Adrenal gland (tissue), 9 donors: ENCODE measurements at regions not wholly inside any gene's neighbourhood (a gene's known extent, or its start where the extent isn't known, plus 50 kb on each side); places are given as distances from the start of the nearest gene placed in this dataset.

Source experiments
- DNase-seq, 7 donors: peaks; one replicate each; pipeline ENCODE4 v3.0.0-alpha.2; 2019 to 2020
- H3K27ac ChIP-seq, 5 donors: fragments of 200-600 bp; sonication (generic) in 4 of 5; 1 replicate in 3 of 5; 2 replicates in 2 of 5; pipeline versions ENCODE4 v1.5.1 to v1.8.0; 2016 to 2020; ENCODE audit warnings: mild to moderate bottlenecking in 1 of 5
- H3K27me3 ChIP-seq: fragments of 200-600 bp; 2 replicates; pipeline ENCODE4 v1.8.0; 2021
- H3K36me3 ChIP-seq, 2 donors: fragments of 200-600 bp; replicated peaks in 1 of 2; 1 replicate in 1 of 2; 2 replicates in 1 of 2; pipeline versions ENCODE4 v1.5.1 to v1.8.0; 2018 to 2022
- H3K4me1 ChIP-seq, 2 donors: fragments of 200-600 bp; replicated peaks in 1 of 2; 1 replicate in 1 of 2; 2 replicates in 1 of 2; pipeline versions ENCODE4 v1.5.1 to v1.8.0; 2018 to 2021
- H3K4me3 ChIP-seq, 4 donors: fragments of 200-600 bp; sonication (generic) in 3 of 4; one replicate each; pipeline ENCODE4 v1.5.1; 2016 to 2018
- H3K9me3 ChIP-seq, 3 donors: fragments of 200-600 bp; sonication (generic) in 1 of 3; replicated peaks in 1 of 3; 1 replicate in 2 of 3; 2 replicates in 1 of 3; pipeline versions ENCODE4 v1.5.1 to v1.8.0; 2016 to 2021
- CTCF ChIP-seq, 6 experiments: fragments of 450-650 bp in 4 of 6; fragments of 200-600 bp in 2 of 6; sonication (generic) in 1 of 6; IDR thresholded peaks; 1 replicate in 5 of 6; 2 replicates in 1 of 6; pipeline versions ENCODE4 v1.5.1 to v1.8.0; 2016 to 2021; ENCODE audit warnings: antibody characterized with exemption in 6 of 6, mild to moderate bottlenecking in 2 of 6, moderate library complexity in 1 of 6
- POLR2A ChIP-seq, 2 donors: fragments of 450-650 bp; IDR thresholded peaks; one replicate each; pipeline ENCODE4 v1.6.1; 2017; ENCODE audit warnings: antibody characterized with exemption in 2 of 2, mild to moderate bottlenecking in 2 of 2, moderate library complexity in 1 of 2
- WGBS, 4 donors: extraction: QIAGEN DNeasy Blood & Tissue Kit in 2 of 4; methylation state at CpG; one replicate each; pipeline versions ENCODE4 v1.1.5 to v1.1.7; 2013 to 2017; 5-methylcytosine and 5-hydroxymethylcytosine counted together
- intact Hi-C, 2 donors: fragments of 100-400 bp; cut with DNase I; formaldehyde crosslinking; loops; one replicate each; pipeline versions ENCODE4 v1.14.1 to v1.15.0; 2022 to 2023
- donor health status: healthy with polysubstance abuse.
- donor health status: Bipolar disorder and iron deficiency.
- donor health status: DM: yes; HTN: yes; CAD: no.
- donor health status: DM: no; HTN: no; CAD: no.
- donor health status: DM: no; HTN: no; CAD: no.

GRCh38 chr13:93173654-93174053 is 53.0 kb upstream of the GPC6 start:
- no peak for DNase-seq
- intact Hi-C loops: no loop called here
- H3K4me1 ChIP-seq: no peaks in the 10 kb centered on the region

GRCh38 chr13:93174260-93174659 is 52.3 kb upstream of the GPC6 start:
- WGBS, 4 donors: 89 to 92% (median 91%) methylated on average over 3 of the region's 3 CpGs
- Histone ChIP-seq H3K36me3 (no peaks in the 10 kb centered on the region), H3K27ac (no peak overlapping the region), H3K4me1 (no peaks in the 10 kb centered on the region), H3K4me3 (no peak overlapping the region), H3K27me3 (no peaks in the 10 kb centered on the region), H3K9me3 (no peaks in the 10 kb centered on the region)
- no peak for TF ChIP-seq CTCF (IDR thresholded peaks at IDR 0.05)
- TF ChIP-seq POLR2A (IDR thresholded peaks at IDR 0.05): no peak
- intact Hi-C loops: no loop called here
- DNase-seq: no peak

More at GRCh38 chr13:93173654-93174053, 53.0 kb upstream of the GPC6 start:
- no peak overlapping the region for H3K4me3 ChIP-seq
- no peaks in the 10 kb centered on the region for H3K36me3 ChIP-seq
- no peak for TF ChIP-seq CTCF (IDR thresholded peaks at IDR 0.05)
- no peak for TF ChIP-seq POLR2A (IDR thresholded peaks at IDR 0.05)
- H3K27ac ChIP-seq: no peak overlapping the region
- no peaks in the 10 kb centered on the region for H3K27me3 ChIP-seq
- H3K9me3 ChIP-seq: no peaks in the 10 kb centered on the region
- 67 to 84% (median 83%) methylated on average over 1 of the region's 1 CpG for WGBS, 4 donors
